HG02852 (cell line): ENCODE measurements at regions not wholly inside any gene's neighbourhood (a gene's known extent, or its start where the extent isn't known, plus 50 kb on each side); places are given as distances from the start of the nearest gene placed in this dataset.

ENCODE experiments used
- ATAC-seq: cut with Tn5 transposase; IDR thresholded peaks from one replicate; pipeline ENCODE4 v1.9.1; 2021; ENCODE audit warnings: mild to moderate bottlenecking, moderate library complexity; ENCODE audit not compliant: unreplicated experiment

DNA sequence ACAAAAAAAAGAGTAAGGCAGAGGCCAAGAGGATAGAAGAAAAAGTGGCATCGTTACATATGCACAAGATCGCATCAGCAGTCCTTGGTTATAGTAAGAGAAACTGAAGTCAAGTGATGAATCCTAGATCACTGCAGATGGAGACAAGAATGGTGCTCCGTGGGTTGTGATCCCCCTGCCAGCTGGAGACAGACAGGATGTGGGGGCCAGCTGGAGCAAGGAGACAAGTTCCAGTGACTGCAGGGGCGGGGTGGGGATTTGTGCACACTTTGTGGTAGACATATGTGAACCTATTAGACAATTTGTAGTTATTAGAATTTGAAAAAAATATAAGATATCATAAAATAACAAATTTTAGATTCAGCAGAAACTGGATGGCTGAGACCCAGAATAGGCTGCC lies 697.9 kb upstream of the ADAMTS16 start:
- no peak for ATAC-seq

DNA sequence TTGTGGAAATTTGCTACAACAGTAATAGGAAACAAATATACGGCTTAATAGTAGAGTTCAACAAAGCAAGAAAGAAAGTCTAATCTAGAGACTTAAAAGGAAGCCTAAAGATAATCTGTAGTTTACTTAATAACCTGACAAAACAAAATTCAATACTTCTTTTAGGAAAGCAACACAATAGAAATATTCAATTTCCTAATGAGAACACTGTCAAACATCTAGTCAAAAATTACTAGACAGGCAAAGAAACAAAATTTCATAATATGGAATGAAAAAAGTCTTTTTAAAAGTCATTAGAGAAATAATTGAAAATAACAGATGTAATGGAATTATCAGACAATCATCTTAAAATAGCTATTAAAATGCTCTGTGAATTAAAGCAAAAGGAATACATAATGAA lies 692.5 kb upstream of the ADAMTS16 start:
- ATAC-seq: no peak

DNA sequence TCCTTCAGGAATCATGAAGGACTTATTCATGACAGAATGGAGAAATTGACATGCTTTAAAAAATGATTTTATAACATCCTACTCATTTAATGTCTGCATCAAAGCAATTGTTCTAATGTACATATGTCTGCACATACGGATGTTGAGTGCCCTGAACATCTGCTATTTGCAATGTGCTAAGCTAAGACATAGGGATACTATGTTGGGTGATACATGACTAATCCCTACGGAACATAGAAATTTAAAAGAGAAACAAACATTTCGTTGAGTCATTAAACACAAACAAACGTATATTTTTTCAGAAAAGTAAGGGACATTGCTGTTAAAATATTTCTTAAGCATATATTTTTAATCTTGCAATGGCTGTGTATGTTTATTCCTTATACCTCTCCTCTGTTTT lies 686.5 kb upstream of the ADAMTS16 start:
- ATAC-seq: no peak

DNA sequence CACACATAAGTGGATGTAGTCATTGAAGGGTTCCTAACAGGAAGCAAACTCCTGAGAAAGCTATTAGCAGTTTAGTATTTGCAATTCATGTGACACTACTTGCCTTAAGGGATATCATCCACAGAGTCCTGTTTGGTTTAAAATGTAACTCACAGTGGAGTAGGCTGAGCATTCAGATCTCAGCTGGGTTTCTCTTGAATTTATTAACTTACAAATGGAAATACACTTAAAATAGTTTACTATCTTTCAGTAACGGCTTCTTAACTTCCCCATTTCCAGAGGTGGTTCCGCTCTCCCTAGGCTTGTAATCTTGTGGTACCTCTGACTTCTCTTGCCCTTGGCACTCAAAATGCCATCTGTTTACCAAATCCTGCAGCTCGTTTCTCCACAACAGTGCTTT lies 660.7 kb upstream of the ADAMTS16 start:
- ATAC-seq: no peak

GRCh38 chr5:4480528-4481349 lies 659.4 kb upstream of the ADAMTS16 start:
- ATAC-seq: no peak

DNA sequence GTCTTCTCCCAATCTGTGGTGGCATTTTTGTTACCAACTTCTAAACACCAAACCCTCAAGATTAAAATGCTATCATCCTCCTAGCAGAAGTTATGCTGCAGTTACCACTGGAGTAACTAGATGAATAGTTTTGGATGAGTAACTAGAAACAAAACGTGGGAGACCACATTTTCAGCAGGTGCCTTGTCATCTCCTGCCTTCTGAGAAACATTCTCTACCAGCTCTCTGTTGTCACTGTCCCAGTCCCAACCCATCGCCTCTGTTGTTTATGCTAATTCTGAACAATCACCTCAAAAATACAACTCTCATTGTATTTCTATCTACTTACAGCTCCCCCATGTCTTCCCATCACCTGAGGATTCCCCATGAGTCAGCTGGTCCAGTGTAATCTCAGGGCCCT lies 652.5 kb upstream of the ADAMTS16 start:
- no peak for ATAC-seq

- no peak for ATAC-seq
Observed at GRCh38 chr5:4511996-4512656, 628.0 kb upstream of the ADAMTS16 start.

DNA sequence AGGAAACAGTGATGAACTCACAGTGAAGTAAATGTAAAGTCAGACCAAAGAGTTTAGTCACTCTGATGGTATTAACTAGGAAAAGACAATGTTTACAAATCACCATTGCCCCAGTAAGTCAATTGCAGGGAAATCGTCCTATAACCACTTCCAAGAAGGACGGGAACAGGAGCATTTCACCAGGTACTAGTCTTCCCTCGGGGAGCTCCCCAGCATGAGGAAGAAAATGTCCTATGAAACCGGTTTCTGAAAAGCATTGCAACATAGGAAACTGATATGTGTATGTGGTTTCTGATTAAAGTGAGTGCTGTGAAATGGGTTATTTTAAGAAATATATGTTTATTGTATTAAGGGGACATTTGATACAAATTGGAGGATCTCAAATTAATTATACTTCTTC lies 626.7 kb upstream of the ADAMTS16 start:
- no peak for ATAC-seq

DNA sequence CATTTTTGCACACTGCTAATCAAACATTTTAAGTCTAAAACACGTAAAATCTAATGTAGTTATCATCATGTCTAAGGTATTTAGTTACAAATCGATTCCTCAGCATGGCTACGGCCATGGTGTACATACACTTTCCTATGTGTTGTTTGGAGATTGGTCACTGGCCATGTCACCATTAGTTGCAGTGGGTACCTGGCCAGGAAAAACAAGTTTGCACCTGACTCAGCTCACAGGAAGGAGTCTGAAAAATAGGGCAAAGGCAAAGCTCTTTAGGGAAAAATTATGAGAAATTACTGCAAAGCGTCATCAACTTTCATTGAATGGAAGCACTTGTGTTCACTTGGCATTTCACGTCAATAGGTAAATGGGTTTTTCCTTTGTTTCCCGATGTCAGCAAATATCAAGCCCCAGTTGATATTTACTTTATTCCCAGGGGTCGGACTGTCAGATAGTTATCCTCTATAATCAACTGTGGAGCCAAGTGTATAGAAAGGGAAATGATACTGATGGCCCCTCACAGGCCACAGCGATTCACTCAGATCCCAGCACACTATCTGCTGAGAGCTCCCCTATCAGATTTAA lies 626.0 kb upstream of the ADAMTS16 start:
- ATAC-seq: no peak

- no peak for ATAC-seq
Observed at GRCh38 chr5:4518903-4519672, 621.0 kb upstream of the ADAMTS16 start.

- ATAC-seq: no peak
Observed at GRCh38 chr5:4520559-4520958, 619.6 kb upstream of the ADAMTS16 start.

- ATAC-seq: no peak
Observed at GRCh38 chr5:4523038-4523437, 617.1 kb upstream of the ADAMTS16 start.

- ATAC-seq: no peak
Observed at GRCh38 chr5:4531756-4532704, 608.1 kb upstream of the ADAMTS16 start.

- no peak for ATAC-seq
Observed at GRCh38 chr5:4532705-4533080, 607.4 kb upstream of the ADAMTS16 start.

GRCh38 chr5:4533457-4534105 lies 606.5 kb upstream of the ADAMTS16 start:
- ATAC-seq: no peak

- ATAC-seq: no peak
Observed at GRCh38 chr5:4537489-4537888, 602.6 kb upstream of the ADAMTS16 start.

- ATAC-seq: no peak
Observed at GRCh38 chr5:4540375-4541173, 599.6 kb upstream of the ADAMTS16 start.

GRCh38 chr5:4541334-4541733 lies 598.8 kb upstream of the ADAMTS16 start:
- no peak for ATAC-seq

GRCh38 chr5:4542145-4542778 lies 597.9 kb upstream of the ADAMTS16 start:
- no peak for ATAC-seq
